ENCODE measurements at regions not wholly inside any gene's neighbourhood (a gene's known extent, or its start where the extent isn't known, plus 50 kb on each side); places are given as distances from the start of the nearest gene placed in this dataset.
"Not testable (repeated sequence)": the region's sequence is repeated elsewhere in the genome, so short reads cannot be mapped to it uniquely, and the experiment has no call there.

GRCh38 chrX:115702982-115703381 is 142.0 kb downstream of the PLS3 start:
- no peaks in the 10 kb centered on the region for H3K27me3 ChIP-seq (ENCODE audit: control insufficient read depth in 2 of 2, insufficient read depth in 1 of 2, low read length in 1 of 2)
- H3K36me3 ChIP-seq (ENCODE audit: control insufficient read depth in 2 of 2, insufficient read depth in 2 of 2, low read length in 1 of 2): no peaks in the 10 kb centered on the region
- H3K4me3 ChIP-seq (ENCODE audit: low read length in 2 of 2): no peak overlapping the region
- DNase-seq (ENCODE audit: low read depth in 6 of 9, low spot score in 9 of 9): no peak
- H3K4me1 ChIP-seq (ENCODE audit: control insufficient read depth in 2 of 2, insufficient read depth in 2 of 2, low read length in 2 of 2): no peaks in the 10 kb centered on the region
- H3K9me3 ChIP-seq (ENCODE audit: control insufficient read depth in 2 of 2, insufficient read depth in 1 of 2, low read length in 1 of 2): no peaks in the 10 kb centered on the region
- H3K27ac ChIP-seq (ENCODE audit: low read depth in 1 of 2, low read length in 1 of 2): no peak overlapping the region
- WGBS: 94% methylated on average over 5 of the region's 5 CpGs

GRCh38 chrX:115709039-115709438 is 148.1 kb downstream of the PLS3 start:
- Histone ChIP-seq H3K9me3 (ENCODE audit: control insufficient read depth in 2 of 2, insufficient read depth in 1 of 2, low read length in 1 of 2) (no peaks in the 10 kb centered on the region), H3K36me3 (ENCODE audit: control insufficient read depth in 2 of 2, insufficient read depth in 2 of 2, low read length in 1 of 2) (no peaks in the 10 kb centered on the region), H3K27ac (ENCODE audit: low read depth in 1 of 2, low read length in 1 of 2) (no peak overlapping the region), H3K27me3 (ENCODE audit: control insufficient read depth in 2 of 2, insufficient read depth in 1 of 2, low read length in 1 of 2) (no peaks in the 10 kb centered on the region), H3K4me1 (ENCODE audit: control insufficient read depth in 2 of 2, insufficient read depth in 2 of 2, low read length in 2 of 2) (no peaks in the 10 kb centered on the region), H3K4me3 (ENCODE audit: low read length in 2 of 2) (no peak overlapping the region)
- DNase-seq (ENCODE audit: low read depth in 6 of 9, low spot score in 9 of 9): no peak

GRCh38 chrX:115712484-115712883 is 151.5 kb downstream of the PLS3 start:
- no peaks in the 10 kb centered on the region for H3K27me3 ChIP-seq (ENCODE audit: control insufficient read depth in 2 of 2, insufficient read depth in 1 of 2, low read length in 1 of 2)
- H3K4me3 ChIP-seq (ENCODE audit: low read length in 2 of 2): no peak overlapping the region
- 96% methylated on average over 1 of the region's 1 CpG for WGBS
- no peaks in the 10 kb centered on the region for H3K36me3 ChIP-seq (ENCODE audit: control insufficient read depth in 2 of 2, insufficient read depth in 2 of 2, low read length in 1 of 2)
- no peak for DNase-seq (ENCODE audit: low read depth in 6 of 9, low spot score in 9 of 9)
- no peaks in the 10 kb centered on the region for H3K9me3 ChIP-seq (ENCODE audit: control insufficient read depth in 2 of 2, insufficient read depth in 1 of 2, low read length in 1 of 2)
- H3K4me1 ChIP-seq (ENCODE audit: control insufficient read depth in 2 of 2, insufficient read depth in 2 of 2, low read length in 2 of 2): no peaks in the 10 kb centered on the region
- no peak overlapping the region for H3K27ac ChIP-seq (ENCODE audit: low read depth in 1 of 2, low read length in 1 of 2)

- WGBS: 93% methylated on average over 1 of the region's 1 CpG
These were observed 152.5 kb downstream of the PLS3 start for GRCh38 chrX:115713460-115713859.

GRCh38 chrX:115719171-115719570 is 158.2 kb downstream of the PLS3 start:
- no peak overlapping the region for H3K27ac ChIP-seq (ENCODE audit: low read depth in 1 of 2, low read length in 1 of 2)
- DNase-seq (ENCODE audit: low read depth in 6 of 9, low spot score in 9 of 9): no peak
- H3K9me3 ChIP-seq (ENCODE audit: control insufficient read depth in 2 of 2, insufficient read depth in 1 of 2, low read length in 1 of 2): no peaks in the 10 kb centered on the region
- no peak overlapping the region for H3K4me3 ChIP-seq (ENCODE audit: low read length in 2 of 2)
- H3K4me1 ChIP-seq (ENCODE audit: control insufficient read depth in 2 of 2, insufficient read depth in 2 of 2, low read length in 2 of 2): no peaks in the 10 kb centered on the region
- peaks cover 0 to 14% of the 10 kb centered on the region in 2 donors for H3K27me3 ChIP-seq (ENCODE audit: control insufficient read depth in 2 of 2, insufficient read depth in 1 of 2, low read length in 1 of 2)
- WGBS: 80% methylated on average over 23 of the region's 23 CpGs
- no peaks in the 10 kb centered on the region for H3K36me3 ChIP-seq (ENCODE audit: control insufficient read depth in 2 of 2, insufficient read depth in 2 of 2, low read length in 1 of 2)

More at GRCh38 chrX:115713460-115713859, 152.5 kb downstream of the PLS3 start:
- H3K9me3 ChIP-seq (ENCODE audit: control insufficient read depth in 2 of 2, insufficient read depth in 1 of 2, low read length in 1 of 2): no peaks in the 10 kb centered on the region
- no peak overlapping the region for H3K27ac ChIP-seq (ENCODE audit: low read depth in 1 of 2, low read length in 1 of 2)
- no peak overlapping the region for H3K4me3 ChIP-seq (ENCODE audit: low read length in 2 of 2)
- H3K27me3 ChIP-seq (ENCODE audit: control insufficient read depth in 2 of 2, insufficient read depth in 1 of 2, low read length in 1 of 2): peaks cover 0 to 3% of the 10 kb centered on the region in 2 donors
- H3K4me1 ChIP-seq (ENCODE audit: control insufficient read depth in 2 of 2, insufficient read depth in 2 of 2, low read length in 2 of 2): no peaks in the 10 kb centered on the region
- H3K36me3 ChIP-seq (ENCODE audit: control insufficient read depth in 2 of 2, insufficient read depth in 2 of 2, low read length in 1 of 2): no peaks in the 10 kb centered on the region
- no peak for DNase-seq (ENCODE audit: low read depth in 6 of 9, low spot score in 9 of 9)

- not testable (repeated sequence) for H3K9me3 ChIP-seq (ENCODE audit: control insufficient read depth in 2 of 2, insufficient read depth in 1 of 2, low read length in 1 of 2); H3K4me3 ChIP-seq (ENCODE audit: low read length in 2 of 2); H3K36me3 ChIP-seq (ENCODE audit: control insufficient read depth in 2 of 2, insufficient read depth in 2 of 2, low read length in 1 of 2); DNase-seq (ENCODE audit: low read depth in 6 of 9, low spot score in 9 of 9); H3K4me1 ChIP-seq (ENCODE audit: control insufficient read depth in 2 of 2, insufficient read depth in 2 of 2, low read length in 2 of 2); H3K27ac ChIP-seq (ENCODE audit: low read depth in 1 of 2, low read length in 1 of 2)
- peaks cover 0 to 12% of the 10 kb centered on the region in 2 donors for H3K27me3 ChIP-seq (ENCODE audit: control insufficient read depth in 2 of 2, insufficient read depth in 1 of 2, low read length in 1 of 2)
- WGBS: no CpG with 5 or more reads among the region's 33 CpGs
These were observed 161.9 kb downstream of the PLS3 start for GRCh38 chrX:115722724-115723433.

- H3K4me1 ChIP-seq (ENCODE audit: control insufficient read depth in 2 of 2, insufficient read depth in 2 of 2, low read length in 2 of 2); H3K9me3 ChIP-seq (ENCODE audit: control insufficient read depth in 2 of 2, insufficient read depth in 1 of 2, low read length in 1 of 2); H3K36me3 ChIP-seq (ENCODE audit: control insufficient read depth in 2 of 2, insufficient read depth in 2 of 2, low read length in 1 of 2); DNase-seq (ENCODE audit: low read depth in 6 of 9, low spot score in 9 of 9); H3K4me3 ChIP-seq (ENCODE audit: low read length in 2 of 2); H3K27me3 ChIP-seq (ENCODE audit: control insufficient read depth in 2 of 2, insufficient read depth in 1 of 2, low read length in 1 of 2); H3K27ac ChIP-seq (ENCODE audit: low read depth in 1 of 2, low read length in 1 of 2): not testable (repeated sequence)
- no CpG with 5 or more reads among the region's 26 CpGs for WGBS
These were observed 164.4 kb downstream of the PLS3 start for GRCh38 chrX:115725370-115725769.

- 81% methylated on average over 10 of the region's 77 CpGs for WGBS
- not testable (repeated sequence) for H3K27ac ChIP-seq (ENCODE audit: low read depth in 1 of 2, low read length in 1 of 2); H3K4me3 ChIP-seq (ENCODE audit: low read length in 2 of 2); H3K9me3 ChIP-seq (ENCODE audit: control insufficient read depth in 2 of 2, insufficient read depth in 1 of 2, low read length in 1 of 2); DNase-seq (ENCODE audit: low read depth in 6 of 9, low spot score in 9 of 9); H3K27me3 ChIP-seq (ENCODE audit: control insufficient read depth in 2 of 2, insufficient read depth in 1 of 2, low read length in 1 of 2); H3K4me1 ChIP-seq (ENCODE audit: control insufficient read depth in 2 of 2, insufficient read depth in 2 of 2, low read length in 2 of 2); H3K36me3 ChIP-seq (ENCODE audit: control insufficient read depth in 2 of 2, insufficient read depth in 2 of 2, low read length in 1 of 2)
These were observed 167.1 kb downstream of the PLS3 start for GRCh38 chrX:115727792-115728732.

GRCh38 chrX:115732530-115732929 is 171.6 kb downstream of the PLS3 start:
- not testable (repeated sequence) for H3K27me3 ChIP-seq (ENCODE audit: control insufficient read depth in 2 of 2, insufficient read depth in 1 of 2, low read length in 1 of 2); H3K27ac ChIP-seq (ENCODE audit: low read depth in 1 of 2, low read length in 1 of 2); H3K9me3 ChIP-seq (ENCODE audit: control insufficient read depth in 2 of 2, insufficient read depth in 1 of 2, low read length in 1 of 2); H3K4me1 ChIP-seq (ENCODE audit: control insufficient read depth in 2 of 2, insufficient read depth in 2 of 2, low read length in 2 of 2); H3K36me3 ChIP-seq (ENCODE audit: control insufficient read depth in 2 of 2, insufficient read depth in 2 of 2, low read length in 1 of 2); H3K4me3 ChIP-seq (ENCODE audit: low read length in 2 of 2); DNase-seq (ENCODE audit: low read depth in 6 of 9, low spot score in 9 of 9)
- WGBS: no CpG with 5 or more reads among the region's 39 CpGs

Data from thymus (tissue), 11 donors.